ENCODE measurements at regions not wholly inside any gene's neighbourhood (a gene's known extent, or its start where the extent isn't known, plus 50 kb on each side); places are given as distances from the start of the nearest gene placed in this dataset.

- no peak for TF ChIP-seq POLR2A (IDR thresholded peaks at IDR 0.05)
- TF ChIP-seq, protein P1, sequence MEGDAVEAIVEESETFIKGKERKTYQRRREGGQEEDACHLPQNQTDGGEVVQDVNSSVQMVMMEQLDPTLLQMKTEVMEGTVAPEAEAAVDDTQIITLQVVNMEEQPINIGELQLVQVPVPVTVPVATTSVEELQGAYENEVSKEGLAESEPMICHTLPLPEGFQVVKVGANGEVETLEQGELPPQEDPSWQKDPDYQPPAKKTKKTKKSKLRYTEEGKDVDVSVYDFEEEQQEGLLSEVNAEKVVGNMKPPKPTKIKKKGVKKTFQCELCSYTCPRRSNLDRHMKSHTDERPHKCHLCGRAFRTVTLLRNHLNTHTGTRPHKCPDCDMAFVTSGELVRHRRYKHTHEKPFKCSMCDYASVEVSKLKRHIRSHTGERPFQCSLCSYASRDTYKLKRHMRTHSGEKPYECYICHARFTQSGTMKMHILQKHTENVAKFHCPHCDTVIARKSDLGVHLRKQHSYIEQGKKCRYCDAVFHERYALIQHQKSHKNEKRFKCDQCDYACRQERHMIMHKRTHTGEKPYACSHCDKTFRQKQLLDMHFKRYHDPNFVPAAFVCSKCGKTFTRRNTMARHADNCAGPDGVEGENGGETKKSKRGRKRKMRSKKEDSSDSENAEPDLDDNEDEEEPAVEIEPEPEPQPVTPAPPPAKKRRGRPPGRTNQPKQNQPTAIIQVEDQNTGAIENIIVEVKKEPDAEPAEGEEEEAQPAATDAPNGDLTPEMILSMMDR (IDR thresholded peaks at IDR 0.05) = no peak
Measured at GRCh38 chr4:182136201-182136600, 107.0 kb upstream of the TENM3 start.
